HL-60 (cell line): ENCODE measurements at regions not wholly inside any gene's neighbourhood (a gene's known extent, or its start where the extent isn't known, plus 50 kb on each side); places are given as distances from the start of the nearest gene placed in this dataset.

Experiments used
- GABPA ChIP-seq: IDR thresholded peaks from 2 replicates; pipeline ENCODE4 v1.6.1; 2012; ENCODE audit warnings: low read depth
- POLR2AphosphoS5 ChIP-seq: IDR thresholded peaks from 2 replicates; pipeline ENCODE4 v1.6.1; 2012; ENCODE audit warnings: low read depth

- TF ChIP-seq GABPA (no peak), POLR2AphosphoS5 (no peak)
Observed at GRCh38 chr13:56850852-56851251, 289.9 kb upstream of the PRR20A start.
